Neural cell (in vitro differentiated cells): ENCODE measurements at regions not wholly inside any gene's neighbourhood (a gene's known extent, or its start where the extent isn't known, plus 50 kb on each side); places are given as distances from the start of the nearest gene placed in this dataset.

Experiments used
- H2AFZ ChIP-seq: fragments of 200-600, 300-800 bp; sonication (generic), shearing (Covaris generic); 2 replicates; pipeline ENCODE4 v1.6.0; 2014; ENCODE audit warnings: low read depth, mild to moderate bottlenecking, antibody characterized with exemption, low read length, moderate library complexity
- H3F3A ChIP-seq: fragments of 200-600 bp; shearing (Covaris generic); 2 replicates; pipeline ENCODE4 v1.6.1; 2016; ENCODE audit warnings: mild to moderate bottlenecking, moderate library complexity, mixed read lengths, antibody characterized with exemption, low read length; ENCODE audit not compliant: insufficient read depth, poor library complexity, severe bottlenecking
- H3K27ac ChIP-seq: fragments of 200-600, 300-800 bp; sonication (generic), shearing (Covaris generic); 2 replicates; pipeline ENCODE4 v1.5.1; 2014; ENCODE audit warnings: mild to moderate bottlenecking, low read length, moderate library complexity
- H3K27me3 ChIP-seq: fragments of 300-800, 200-600 bp; sonication (generic), shearing (Covaris generic); 2 replicates; pipeline ENCODE4 v1.6.0; 2014; ENCODE audit warnings: mild to moderate bottlenecking, low read depth, low read length, moderate library complexity; ENCODE audit not compliant: insufficient read depth
- H3K36me3 ChIP-seq: fragments of 300-800, 200-600 bp; sonication (generic), shearing (Covaris generic); 2 replicates; pipeline ENCODE4 v1.5.1; 2014; ENCODE audit warnings: mild to moderate bottlenecking, antibody characterized with exemption, low read length, moderate library complexity; ENCODE audit not compliant: insufficient read depth
- H3K4me2 ChIP-seq: fragments of 300-800, 200-600 bp; sonication (generic), shearing (Covaris generic); 2 replicates; pipeline ENCODE4 v1.6.0; 2014; ENCODE audit warnings: mild to moderate bottlenecking, low read length
- H3K4me3 ChIP-seq: fragments of 300-800, 200-600 bp; sonication (generic), shearing (Covaris generic); 2 replicates; pipeline ENCODE4 v1.5.1; 2014; ENCODE audit warnings: mild to moderate bottlenecking, low read length, moderate library complexity
- H3K79me2 ChIP-seq: fragments of 200-600 bp; shearing (Covaris generic); replicated peaks from 2 replicates; pipeline ENCODE4 v1.6.0; 2014; ENCODE audit warnings: mild to moderate bottlenecking, low read length, moderate library complexity; ENCODE audit not compliant: insufficient read depth
- H3K9ac ChIP-seq: fragments of 300-800, 200-600 bp; sonication (generic), shearing (Covaris generic); 2 replicates; pipeline ENCODE4 v1.6.1; 2016; ENCODE audit warnings: mild to moderate bottlenecking, low read length, mixed read lengths
- H3K9me2 ChIP-seq: fragments of 200-600 bp; shearing (Covaris generic); 2 replicates; pipeline ENCODE4 v1.6.1; 2016; ENCODE audit warnings: mild to moderate bottlenecking, low read length, mixed read lengths; ENCODE audit not compliant: insufficient read depth
- H3K9me3 ChIP-seq: fragments of 200-600, 300-800 bp; sonication (generic), shearing (Covaris generic); 2 replicates; pipeline ENCODE4 v1.6.1; 2016; ENCODE audit warnings: mild to moderate bottlenecking, mixed run types, low read length, moderate library complexity, mixed read lengths
- H4K20me1 ChIP-seq: fragments of 200-600 bp; shearing (Covaris generic); 2 replicates; pipeline ENCODE4 v1.6.1; 2016; ENCODE audit warnings: mild to moderate bottlenecking, mixed run types; ENCODE audit not compliant: insufficient read depth
- CTCF ChIP-seq: fragments of 450-650 bp; IDR thresholded peaks from 2 replicates; pipeline ENCODE4 v1.5.1; 2014; ENCODE audit warnings: antibody characterized with exemption, mild to moderate bottlenecking, moderate library complexity; ENCODE audit not compliant: poor library complexity, severe bottlenecking
- EZH2 ChIP-seq: fragments of 200-600, 300-800 bp; shearing (Covaris generic), sonication (generic); IDR thresholded peaks from 2 replicates; pipeline ENCODE4 v1.6.1; 2014; ENCODE audit warnings: antibody characterized with exemption, low read length, borderline replicate concordance, mild to moderate bottlenecking; ENCODE audit not compliant: insufficient read depth, poor library complexity, severe bottlenecking
- MXI1 ChIP-seq: fragments of 450-650 bp; conservative IDR thresholded peaks from 2 replicates; pipeline ENCODE4 v1.6.1; 2014; ENCODE audit warnings: antibody characterized with exemption, mild to moderate bottlenecking; ENCODE audit not compliant: poor library complexity, severe bottlenecking
- POLR2AphosphoS5 ChIP-seq: IDR thresholded peaks from 2 replicates; pipeline ENCODE4 v1.6.1; 2012
- RAD21 ChIP-seq: fragments of 450-650 bp; conservative IDR thresholded peaks from 2 replicates; pipeline ENCODE4 v1.6.1; 2014; ENCODE audit warnings: antibody characterized with exemption, mild to moderate bottlenecking, moderate library complexity
- REST ChIP-seq: IDR thresholded peaks from 2 replicates; pipeline ENCODE4 v1.6.1; 2012; ENCODE audit warnings: borderline replicate concordance
- SMC3 ChIP-seq: fragments of 450-650 bp; conservative IDR thresholded peaks from 2 replicates; pipeline ENCODE4 v1.6.1; 2014; ENCODE audit warnings: antibody characterized with exemption, mild to moderate bottlenecking, moderate library complexity; ENCODE audit not compliant: poor library complexity
- TAF1 ChIP-seq: IDR thresholded peaks from 2 replicates; pipeline ENCODE4 v1.6.1; 2012; ENCODE audit warnings: low read depth

DNA sequence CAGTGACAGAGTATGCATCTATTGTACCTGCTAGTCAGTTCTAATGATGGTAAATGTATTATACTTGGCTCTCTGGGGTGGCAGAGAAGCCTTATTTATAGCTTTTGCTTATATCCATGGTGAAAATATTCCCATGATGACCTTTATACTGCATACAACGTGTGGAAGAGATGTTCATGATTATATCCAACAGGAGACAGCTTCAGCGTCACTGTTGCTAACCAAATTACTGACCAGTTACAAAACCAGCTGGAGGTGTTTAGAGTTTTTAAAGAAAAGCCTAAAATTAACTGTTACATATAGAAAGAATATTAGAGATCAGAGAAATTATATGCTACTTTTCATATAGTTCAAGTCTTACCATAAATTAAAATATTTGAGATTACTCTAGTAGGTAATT is 280.8 kb downstream of the ETV1 start:
- Histone ChIP-seq H4K20me1 (no peaks in the 10 kb centered on the region), H3K36me3 (no peaks in the 10 kb centered on the region), H3K27ac (no peak overlapping the region), H3K4me3 (no peak overlapping the region), H3K9me3 (no peaks in the 10 kb centered on the region), H3K9me2 (no peaks in the 10 kb centered on the region), H3K9ac (no peak overlapping the region), H3K79me2 (no peaks in the 10 kb centered on the region), H3K27me3 (no peaks in the 10 kb centered on the region), H3K4me2 (no peak overlapping the region), H3F3A (no peaks in the 10 kb centered on the region), H2AFZ (no peak overlapping the region)
- TF ChIP-seq CTCF (no peak), RAD21 (no peak)

GRCh38 chr7:13713092-13713491 is 276.4 kb downstream of the ETV1 start:
- H3K4me3 ChIP-seq, result no peak overlapping the region

GRCh38 chr7:13715534-13715933 is 273.9 kb downstream of the ETV1 start:
- Histone ChIP-seq H2AFZ (no peak overlapping the region), H3F3A (no peaks in the 10 kb centered on the region), H3K4me2 (no peak overlapping the region), H3K79me2 (no peaks in the 10 kb centered on the region), H3K9me3 (peaks cover 5% of the 10 kb centered on the region), H3K36me3 (no peaks in the 10 kb centered on the region), H3K9ac (no peak overlapping the region), H3K27ac (no peak overlapping the region), H3K9me2 (no peaks in the 10 kb centered on the region), H3K27me3 (no peaks in the 10 kb centered on the region), H4K20me1 (no peaks in the 10 kb centered on the region), H3K4me3 (no peak overlapping the region)
- TF ChIP-seq CTCF (no peak), REST (no peak), MXI1 (no peak), SMC3 (no peak), POLR2AphosphoS5 (no peak), TAF1 (no peak)

More at GRCh38 chr7:13713092-13713491, 276.4 kb downstream of the ETV1 start:
- H3K9ac ChIP-seq, result no peak overlapping the region
- H3K4me2 ChIP-seq, result no peak overlapping the region
- H3K27ac ChIP-seq, result no peak overlapping the region
- H3K79me2 ChIP-seq, result no peaks in the 10 kb centered on the region
- no peaks in the 10 kb centered on the region for H3K9me2 ChIP-seq
- H3K27me3 ChIP-seq, result no peaks in the 10 kb centered on the region
- no peaks in the 10 kb centered on the region for H3F3A ChIP-seq
- TF ChIP-seq SMC3 (no peak), EZH2 (no peak), REST (no peak), RAD21 (no peak), MXI1 (no peak)
- peaks cover 5% of the 10 kb centered on the region for H3K9me3 ChIP-seq
- no peaks in the 10 kb centered on the region for H3K36me3 ChIP-seq
- no peak overlapping the region for H2AFZ ChIP-seq
- H4K20me1 ChIP-seq, result no peaks in the 10 kb centered on the region
